Stimulated activated CD8-positive, alpha-beta memory T cell treated with anti-CD3 and anti-CD28 coated beads, Interleukin-7, amount 100 ng/mL, for 4 hours (primary cell): ENCODE measurements at regions not wholly inside any gene's neighbourhood (a gene's known extent, or its start where the extent isn't known, plus 50 kb on each side); places are given as distances from the start of the nearest gene placed in this dataset.

ENCODE experiments used
- DNase-seq, 2 donors: peaks; one replicate each; pipeline ENCODE4 v3.0.0-alpha.2; 2020; ENCODE audit warnings: low read depth in 2 of 2

DNA sequence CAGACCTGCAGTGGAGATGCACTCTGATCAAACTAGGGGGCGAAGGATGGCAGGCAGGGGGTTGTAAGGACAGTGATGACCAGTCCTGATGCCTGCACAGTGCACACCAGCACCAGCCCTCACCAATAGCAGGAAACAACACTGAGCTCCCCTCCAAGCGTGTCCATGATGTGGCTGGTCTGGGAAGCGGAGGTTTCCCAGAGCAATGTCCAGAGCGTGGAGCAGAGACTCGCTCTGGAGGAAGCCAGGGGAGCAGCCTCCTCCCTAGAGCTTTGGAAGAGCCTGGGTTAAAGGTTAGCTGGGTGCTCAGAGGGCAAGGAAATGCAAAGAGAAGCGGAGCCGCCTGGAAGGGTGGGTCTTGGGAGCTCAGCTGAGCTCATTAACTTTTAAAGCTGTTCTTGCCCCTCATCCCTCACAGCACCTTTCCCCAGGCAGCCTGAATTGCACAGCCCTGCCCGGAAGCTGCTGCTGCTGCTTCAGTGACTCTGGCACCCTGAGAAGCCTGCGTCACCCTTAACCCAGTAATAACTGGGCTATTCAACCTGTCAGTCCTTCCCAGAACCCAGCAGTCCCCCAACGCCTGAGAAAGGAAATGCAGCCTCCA, 162.2 kb upstream of the RAB4A start:
- no peak for DNase-seq

DNA sequence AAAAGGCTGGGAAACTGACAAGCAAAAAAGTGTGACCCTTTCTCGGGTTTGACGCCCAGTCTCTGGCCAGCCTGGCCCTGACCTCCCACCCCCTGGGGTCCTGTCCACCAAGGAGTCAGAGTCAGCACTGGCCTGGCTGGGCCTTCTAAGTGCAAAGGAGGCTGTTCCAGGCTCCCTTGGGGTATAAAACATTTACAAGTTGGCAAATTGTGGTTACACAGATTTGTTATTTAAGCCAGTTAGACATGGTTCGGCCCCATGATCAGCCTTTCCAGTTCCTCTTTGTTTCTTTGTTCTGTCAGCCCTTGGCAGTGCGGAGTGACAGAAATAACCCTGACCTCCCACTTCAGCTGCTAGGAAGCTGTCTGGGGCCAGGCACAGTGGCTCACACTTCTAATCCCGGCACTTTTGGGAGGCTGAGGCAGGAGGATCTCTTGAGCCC, 161.6 kb upstream of the RAB4A start:
- no peak for DNase-seq

DNA sequence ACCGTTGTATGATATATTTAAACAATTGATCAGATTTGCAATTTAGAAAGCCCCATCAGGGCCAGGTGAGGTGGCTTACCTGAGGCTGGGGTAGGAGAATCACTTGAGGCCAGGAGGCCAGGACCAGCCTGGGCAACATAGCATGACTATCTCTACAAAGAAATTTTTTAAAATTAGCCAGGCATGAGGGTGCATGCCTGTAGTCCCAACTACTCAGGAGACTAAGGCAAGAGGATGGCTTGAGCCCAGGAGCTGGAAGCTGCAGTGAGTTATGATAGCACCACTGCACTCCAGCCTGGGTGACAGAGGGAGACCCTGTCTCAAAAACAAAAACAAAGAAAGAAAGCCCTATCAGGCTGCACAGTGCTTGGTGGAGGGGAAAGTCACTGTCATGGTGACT, 159.9 kb upstream of the RAB4A start:
- DNase-seq: no peak

DNA sequence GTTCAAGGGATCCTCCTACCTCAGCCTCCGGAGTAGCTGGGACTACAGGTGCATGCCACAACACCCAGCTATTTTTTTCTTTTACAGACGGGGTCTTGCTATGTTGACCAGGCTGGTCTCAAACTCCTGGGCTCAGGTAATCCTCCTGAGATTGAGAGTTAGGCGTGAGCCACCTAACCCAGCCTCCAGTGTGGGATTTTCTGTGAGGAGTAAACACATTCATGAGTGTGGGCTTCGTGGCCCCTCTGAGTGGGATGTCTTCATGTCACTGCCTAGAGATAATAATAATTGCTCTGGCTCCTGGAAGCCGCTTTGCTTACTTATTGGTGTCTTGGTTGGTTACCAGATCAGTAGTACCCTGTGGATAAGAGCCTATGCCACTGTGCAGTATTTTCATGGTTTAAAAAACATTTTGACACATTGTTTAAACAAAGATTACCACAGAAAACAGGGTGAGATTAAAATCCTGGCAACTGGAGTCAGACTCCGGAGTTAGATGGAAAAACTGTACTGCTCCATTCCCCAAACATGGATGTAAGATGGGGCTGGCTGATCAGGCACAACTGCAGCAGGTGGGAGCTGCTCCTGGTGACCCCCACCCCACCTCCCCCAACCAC, 159.1 kb upstream of the RAB4A start:
- DNase-seq: no peak

DNA sequence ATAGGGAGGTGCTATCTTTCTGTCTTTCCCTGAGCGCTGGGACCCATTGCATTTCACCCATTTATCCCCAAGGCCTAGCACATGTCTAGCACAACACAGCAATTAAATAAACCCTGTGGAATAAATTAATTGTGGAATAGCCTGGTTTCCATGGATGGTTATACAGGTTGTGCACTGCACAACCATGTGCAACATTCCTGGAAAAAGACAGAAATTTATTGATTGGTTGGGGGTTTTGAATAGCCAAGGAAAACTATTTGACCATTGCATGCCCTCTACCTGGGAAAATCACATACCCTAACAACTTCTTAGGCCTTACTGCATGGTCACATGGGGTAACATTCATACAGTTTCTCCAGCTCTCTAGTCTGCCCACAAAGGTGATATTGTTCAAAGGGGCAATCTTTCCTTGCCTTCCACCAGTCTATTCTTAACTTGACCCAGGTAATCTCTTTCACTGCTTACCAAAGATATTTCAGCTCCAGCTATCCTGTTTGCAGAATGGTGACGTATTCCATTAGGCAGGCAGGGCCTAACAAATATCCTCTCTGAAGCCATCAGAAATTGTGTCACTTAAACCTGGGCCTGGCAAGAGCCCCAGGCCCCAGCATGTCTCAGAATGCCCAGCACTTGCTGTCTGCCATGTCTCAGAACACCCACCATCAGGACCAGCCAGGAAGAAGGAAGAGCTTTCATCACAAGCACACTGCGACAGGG, 157.9 kb upstream of the RAB4A start:
- no peak for DNase-seq

DNA sequence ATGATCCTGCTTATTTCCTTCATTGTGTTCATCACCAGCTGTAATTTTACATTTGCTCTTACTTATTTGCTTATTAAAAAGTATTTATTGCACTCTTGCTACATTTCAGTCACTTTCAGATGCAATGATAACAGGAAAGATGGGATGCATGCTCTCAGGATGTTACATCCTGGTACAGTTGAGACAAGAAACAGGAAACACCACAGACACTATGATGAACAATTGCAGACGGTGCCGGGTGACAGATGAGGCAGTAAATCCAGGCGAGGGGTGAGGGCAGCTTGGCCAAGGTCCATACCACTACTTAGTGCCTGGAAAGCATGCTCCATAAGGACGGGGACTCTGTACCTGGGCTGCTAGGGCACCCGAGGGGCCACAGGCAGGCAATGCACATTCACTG, 156.6 kb upstream of the RAB4A start:
- no peak for DNase-seq

DNA sequence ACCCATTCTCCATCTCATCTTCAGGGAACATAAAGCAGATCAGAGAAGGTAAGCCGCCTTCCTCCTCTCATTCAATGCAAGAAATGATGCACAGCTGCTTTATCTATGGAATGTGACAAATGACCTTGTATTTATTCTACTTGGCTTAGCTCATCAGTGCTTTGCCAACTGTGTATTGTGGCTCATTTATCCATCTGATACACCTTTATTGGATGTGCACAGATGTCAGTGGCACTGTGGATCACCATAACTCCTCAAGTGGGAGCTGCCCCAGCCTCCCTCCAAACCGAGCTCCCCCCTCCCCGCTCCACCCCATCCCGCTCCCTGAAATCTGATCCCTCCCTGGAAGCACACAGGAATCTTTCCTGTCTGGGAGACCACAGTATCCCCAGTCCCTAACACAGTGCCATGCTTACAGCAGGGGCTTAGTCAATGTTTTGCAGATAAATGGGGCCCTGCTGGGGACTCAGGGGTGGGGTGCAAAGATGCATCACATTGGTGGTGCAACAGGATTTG, 156.0 kb upstream of the RAB4A start:
- no peak for DNase-seq

DNA sequence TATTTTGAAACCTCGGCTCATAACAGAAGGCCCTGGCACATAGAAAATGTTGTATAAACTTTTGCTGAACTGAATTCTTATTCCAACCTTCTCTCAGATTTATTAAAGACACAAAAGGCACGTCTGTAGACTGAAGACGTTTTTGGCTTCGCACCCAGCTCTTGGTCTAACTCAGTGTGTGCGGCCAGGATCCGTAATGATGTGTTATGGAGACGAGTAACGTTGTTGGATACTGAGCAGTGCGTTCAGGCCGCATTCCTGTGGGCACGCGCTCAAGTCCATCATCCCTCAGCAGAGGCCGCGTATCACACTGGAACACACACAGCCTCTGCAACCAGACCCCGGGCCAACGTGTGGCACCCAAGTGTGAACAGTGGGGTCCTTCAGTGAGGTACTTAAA, 154.8 kb upstream of the RAB4A start:
- no peak for DNase-seq

DNA sequence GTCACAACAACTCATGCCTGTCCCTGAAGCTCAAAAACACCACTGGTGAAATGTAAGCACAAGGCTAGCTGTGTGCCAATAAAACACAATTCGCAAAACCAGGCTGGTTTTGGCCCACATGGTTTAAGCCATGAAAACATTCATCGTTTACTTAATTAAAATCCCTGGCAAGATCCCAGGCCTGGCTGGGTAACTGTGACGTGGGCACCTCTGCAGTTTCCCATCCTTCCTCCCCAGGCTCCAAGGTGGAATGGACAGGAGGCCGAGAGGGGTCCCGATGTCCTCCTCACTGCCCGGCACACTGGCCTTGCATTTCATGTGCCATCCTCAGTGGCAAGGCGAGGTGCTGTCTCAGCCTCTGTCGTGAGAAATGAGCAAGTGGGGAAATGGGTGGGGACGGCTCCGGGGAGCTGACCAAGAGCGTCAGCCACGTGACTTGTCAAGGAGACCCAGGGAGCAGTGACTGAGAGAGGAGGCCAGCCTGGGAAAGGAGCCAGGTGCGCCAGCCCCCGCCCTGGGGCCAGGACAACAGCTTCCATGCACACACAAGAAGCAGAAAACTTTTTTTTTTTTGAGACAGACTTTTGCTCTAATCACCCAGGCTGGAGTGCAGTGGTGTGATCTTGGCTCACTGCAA, 153.1 kb upstream of the RAB4A start:
- no peak for DNase-seq

DNA sequence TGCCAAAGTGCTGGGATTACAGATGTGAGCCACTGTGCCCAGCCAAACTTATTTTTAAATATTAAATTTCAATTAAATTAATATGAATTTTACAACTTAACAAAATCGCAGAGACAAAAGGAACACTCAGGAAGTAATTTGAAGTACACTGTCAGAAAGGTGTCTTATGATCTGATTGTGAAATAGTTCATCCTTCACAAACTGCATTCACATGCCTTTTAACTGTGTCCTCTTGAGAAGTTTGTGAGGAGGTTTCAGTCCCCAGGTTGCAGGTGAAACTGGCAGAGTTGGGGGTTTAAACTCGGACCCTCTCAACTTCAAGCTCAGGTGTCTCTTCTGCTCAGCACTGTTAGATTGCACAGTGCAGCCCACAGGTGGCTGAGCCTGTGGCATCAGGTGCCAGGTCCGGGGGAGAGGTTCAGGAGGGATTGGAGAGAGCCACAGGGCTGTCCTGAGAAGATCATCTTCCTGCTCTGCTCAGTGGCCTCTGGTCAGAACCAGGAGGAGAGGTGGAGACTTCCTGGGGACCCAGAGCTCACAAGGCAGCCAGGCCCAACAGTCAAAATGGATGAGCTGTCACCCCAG, 152.3 kb upstream of the RAB4A start:
- DNase-seq: no peak

DNA sequence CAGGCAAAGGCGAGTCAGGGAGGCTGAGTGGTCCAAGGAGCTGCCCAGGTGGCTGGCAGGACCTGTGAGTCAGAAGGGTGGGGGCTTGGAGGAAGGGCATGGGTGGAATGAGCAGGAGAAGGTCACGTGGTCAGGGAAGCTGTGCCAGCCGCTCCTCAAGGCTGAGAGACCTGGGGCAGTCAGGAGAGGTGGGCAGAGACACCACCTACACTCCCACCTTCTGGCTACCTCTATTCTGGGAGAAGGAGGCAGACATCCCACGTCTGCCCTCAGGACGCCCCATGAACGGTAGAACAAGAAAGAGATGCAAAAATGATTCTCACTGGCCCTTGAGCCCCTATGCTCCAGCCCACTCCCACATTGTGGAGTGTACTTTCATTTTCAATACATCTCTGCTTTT, 151.8 kb upstream of the RAB4A start:
- no peak for DNase-seq

DNA sequence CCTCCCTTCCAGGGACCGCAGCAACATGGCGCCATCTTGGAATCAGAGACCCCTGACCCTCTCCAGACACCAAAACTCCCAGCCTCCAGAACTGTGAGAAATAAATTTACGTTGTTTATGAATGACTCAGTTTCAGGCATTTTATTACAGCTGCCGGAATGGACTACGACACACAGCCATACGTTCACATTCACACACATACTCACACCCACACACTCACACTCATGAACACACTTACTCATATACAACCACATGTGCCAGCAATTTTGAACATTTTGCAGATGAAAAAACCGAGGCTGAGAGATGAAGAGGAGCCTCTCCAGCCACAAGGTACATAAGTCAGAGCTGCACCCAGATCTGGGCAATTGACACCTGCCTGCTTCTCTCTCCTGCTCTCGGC, 151.0 kb upstream of the RAB4A start:
- no peak for DNase-seq

DNA sequence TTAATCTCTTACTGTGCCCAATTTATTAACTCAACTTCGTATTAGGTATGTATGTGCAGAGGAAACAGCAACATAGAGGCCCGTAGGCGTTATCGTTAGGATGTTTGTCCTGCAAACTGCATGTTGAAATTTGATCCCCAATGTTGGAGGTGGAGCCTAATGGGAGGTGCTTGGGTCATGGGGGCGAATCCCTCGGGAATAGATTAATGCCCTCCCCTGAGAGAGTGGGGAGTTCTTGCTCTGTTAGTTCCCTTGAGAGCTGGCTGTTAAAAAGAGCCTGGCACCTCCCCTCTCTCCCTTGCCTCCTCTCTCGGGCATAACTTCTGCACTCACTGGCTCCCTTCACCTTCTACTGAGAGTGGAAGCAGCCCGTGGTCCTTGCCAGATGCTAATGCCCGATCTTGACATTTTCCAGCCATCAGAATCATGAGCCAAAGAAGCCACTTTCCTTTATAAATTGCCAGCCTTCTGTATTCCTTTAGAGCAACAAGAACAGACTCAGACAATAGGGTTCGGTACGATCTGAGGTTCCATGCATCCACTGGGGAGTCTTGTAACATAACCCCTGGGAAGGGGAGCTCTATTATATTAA, 149.0 kb upstream of the RAB4A start:
- DNase-seq: no peak

DNA sequence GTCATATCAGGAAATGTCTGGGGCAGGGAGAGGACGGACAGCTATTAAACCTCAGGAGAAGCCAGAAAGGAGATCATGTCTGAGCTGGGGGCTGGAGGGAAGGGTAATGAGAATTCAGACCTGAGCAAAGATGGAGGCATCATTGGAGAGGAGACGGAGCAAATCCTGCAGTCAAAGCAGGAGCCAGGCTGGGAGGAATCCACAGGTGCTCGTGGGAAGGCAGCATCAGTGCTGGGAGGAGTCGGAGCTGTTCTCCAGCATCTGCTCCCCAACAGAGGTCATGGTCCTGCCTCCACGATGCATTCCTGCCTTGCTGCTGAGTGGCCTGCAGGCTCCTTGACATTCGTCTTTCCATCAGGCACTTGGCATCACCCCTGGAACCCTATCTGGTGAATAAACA, 148.3 kb upstream of the RAB4A start:
- no peak for DNase-seq

DNA sequence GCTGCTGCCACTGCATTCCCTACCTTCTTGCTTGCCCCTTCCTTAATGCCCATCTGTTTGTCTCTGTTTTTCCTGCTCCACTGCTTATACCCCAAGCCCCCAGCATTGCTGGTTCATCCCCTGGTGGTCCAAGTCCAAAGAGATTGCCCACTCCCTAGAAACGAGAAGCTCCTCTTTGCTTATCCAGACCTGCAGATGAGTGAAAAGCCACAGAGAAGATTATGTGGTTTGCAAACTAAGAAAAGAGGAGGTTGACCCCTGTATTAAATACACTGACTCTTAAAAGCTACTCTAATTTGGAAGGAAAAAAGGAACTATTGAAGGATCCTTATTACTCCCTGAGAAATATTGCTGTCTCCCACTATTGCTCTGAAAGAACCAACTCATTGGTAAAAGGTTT, 146.8 kb upstream of the RAB4A start:
- DNase-seq: no peak

DNA sequence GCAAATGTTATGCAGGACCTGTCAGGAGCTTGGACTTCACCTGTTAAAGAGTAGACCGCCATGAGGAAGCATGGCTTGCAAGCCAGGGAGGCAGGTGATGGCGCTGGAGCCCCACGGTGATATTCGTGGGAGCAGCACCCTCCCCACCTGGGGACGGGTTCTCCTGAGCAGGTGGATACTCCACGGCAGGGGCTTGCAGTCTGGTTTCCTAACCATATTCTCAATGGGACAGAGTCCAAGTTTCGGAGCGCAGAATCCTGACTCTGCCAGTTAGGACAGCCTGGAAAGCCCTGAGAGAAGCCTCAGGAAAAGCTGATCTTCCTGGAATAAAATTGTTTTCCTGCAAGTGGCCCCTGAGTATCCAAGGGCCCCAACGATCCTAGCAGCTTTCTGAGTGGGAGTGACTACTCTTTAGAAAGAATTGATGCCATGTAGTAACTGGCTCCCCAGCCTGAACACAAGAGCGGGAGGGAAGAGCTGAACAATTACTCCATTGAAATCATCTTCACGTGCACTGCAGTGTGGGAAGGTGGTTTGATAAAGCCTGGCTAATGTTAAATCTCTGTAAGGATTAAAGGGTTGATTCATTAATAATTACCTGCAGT, 146.3 kb upstream of the RAB4A start:
- DNase-seq: no peak

DNA sequence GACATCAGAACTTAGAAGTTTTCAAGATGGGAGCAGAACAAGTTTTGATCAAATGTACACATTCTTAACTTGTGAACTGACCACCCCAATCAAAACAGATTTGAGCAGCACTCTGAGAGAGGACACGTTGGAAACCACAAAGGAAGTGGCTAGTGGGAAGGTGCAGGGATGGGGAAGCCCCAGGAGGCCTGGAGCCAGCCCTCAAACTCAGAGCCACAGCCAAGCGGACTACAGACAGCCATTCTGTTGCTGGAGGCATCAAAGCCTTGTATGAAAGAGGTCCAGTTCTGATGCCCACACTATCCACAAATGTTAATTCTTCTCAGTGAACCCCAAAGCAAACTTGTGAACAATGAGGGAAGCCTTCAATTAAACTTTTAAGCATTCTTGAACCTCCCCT, 143.6 kb upstream of the RAB4A start:
- DNase-seq: no peak

DNA sequence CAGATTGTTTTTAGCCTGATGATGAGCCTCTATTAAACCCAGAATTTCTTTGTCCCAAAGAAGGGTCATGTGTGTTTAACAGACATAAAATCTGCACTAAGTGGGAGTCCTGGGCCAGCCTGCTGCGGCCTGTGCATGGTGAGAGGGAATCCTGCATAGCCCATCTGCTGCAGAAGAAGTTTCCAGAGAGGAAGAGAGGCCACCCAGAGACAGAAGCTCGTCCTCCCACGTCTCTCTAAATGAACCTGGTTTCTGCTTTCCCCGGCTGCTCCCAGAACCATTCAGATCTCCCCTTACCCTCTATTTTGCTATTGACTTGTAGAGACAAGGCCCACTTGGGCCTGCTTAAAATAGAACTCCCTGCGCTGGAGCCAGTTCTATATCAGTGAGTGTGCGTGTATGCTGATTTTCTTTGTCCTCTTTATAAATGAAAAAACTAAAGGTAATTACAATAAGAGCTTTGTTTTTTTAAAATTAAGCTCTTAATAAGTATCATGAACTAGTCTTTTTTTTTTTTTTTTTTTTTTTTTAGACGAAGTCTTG, 142.8 kb upstream of the RAB4A start:
- no peak for DNase-seq

DNA sequence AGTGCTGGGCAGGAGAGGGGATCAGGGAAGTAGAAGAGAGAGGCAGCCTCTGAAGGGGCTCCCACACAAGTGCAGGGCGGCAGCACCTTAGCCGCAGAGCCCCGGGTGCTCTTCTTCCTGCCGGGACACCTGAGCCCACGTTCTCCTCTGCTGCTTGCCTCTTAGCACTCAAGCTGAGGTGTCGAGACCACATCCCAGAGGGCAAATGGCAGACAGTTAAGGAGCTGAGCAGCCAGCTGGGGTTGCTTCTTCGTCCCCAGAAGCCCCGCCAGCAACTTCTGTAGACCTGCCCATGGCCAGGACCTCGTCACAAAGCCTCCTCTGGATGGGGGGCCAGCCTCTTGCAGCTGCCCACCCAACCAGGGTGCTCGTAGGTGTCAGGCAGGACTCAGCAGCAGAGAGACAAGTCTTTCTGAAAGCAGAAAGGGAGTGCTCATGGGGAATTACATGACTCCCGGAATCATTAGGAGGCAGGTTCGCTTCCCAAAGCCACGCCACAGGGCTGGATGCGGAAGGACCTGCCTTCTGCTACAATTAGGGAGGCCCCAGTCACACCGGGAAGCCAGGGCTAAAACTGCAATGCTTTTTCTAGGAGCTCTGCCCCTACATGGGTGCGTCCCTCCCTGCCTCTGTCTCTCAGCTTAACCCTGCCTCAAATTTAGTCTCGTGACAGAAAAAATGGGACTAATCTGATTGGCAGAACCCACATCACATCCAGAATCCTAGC, 141.4 kb upstream of the RAB4A start:
- peak; percentile 8 to 10 for DNase-seq

DNA sequence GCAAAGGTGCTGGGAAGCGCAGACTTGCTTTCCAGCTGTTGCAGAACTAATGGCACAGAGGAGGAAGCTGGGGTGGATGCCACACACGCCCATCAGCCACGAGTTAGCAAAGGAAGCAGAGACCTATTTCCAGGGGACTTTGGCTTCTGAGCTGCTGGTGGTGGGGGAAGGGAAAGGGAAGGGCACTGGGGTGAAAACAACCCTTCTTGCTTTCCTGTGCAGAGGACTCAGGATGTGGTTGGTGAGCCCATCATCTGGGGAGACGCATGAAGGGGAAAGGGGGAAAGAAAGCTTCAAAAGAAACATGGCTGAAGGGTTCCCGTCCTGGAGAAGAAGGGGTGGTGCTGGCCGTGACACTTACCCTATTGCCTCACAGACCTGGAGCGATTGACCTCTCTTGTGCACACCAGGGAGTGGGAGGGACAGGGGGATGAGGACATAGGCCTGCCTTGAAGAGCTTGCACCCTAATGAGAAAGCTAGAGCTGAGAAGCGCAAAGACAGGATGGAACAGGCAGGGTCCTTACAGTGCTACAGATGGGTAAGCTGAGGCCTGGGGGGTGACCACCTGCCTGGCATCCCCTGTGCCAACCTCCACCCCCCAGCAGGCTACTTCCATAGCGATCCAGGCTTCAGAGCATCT, 140.8 kb upstream of the RAB4A start:
- DNase-seq: no peak
